IMR-90 (cell line): ENCODE measurements at regions not wholly inside any gene's neighbourhood (a gene's known extent, or its start where the extent isn't known, plus 50 kb on each side); places are given as distances from the start of the nearest gene placed in this dataset.
"Not testable (repeated sequence)": the region's sequence is repeated elsewhere in the genome, so short reads cannot be mapped to it uniquely, and the experiment has no call there.

Experiments
- ATAC-seq: fragments of 200-7000 bp; cut with Tn5 transposase; 2 replicates; pipeline ENCODE4 v1.9.1; 2020; ENCODE audit warnings: low read depth, mild to moderate bottlenecking, moderate library complexity
- BruUV-seq: library from RNA; stranded (reverse); fragments of 400-500 nt; replicated peaks from 2 replicates; lab custom pipeline; 2021; lab: Mats Ljungman, UMichigan
- CTCF ChIA-PET: fragments of 300-600 bp; formaldehyde crosslinking; extraction: SDS; loops from one replicate; lab custom pipeline; 2021; ENCODE audit warnings: antibody characterized with exemption; lab: Yijun Ruan, JAX
- POLR2A ChIA-PET: fragments of 300-600 bp; sonication (Branson Sonifier 250); formaldehyde crosslinking; loops from one replicate; lab custom pipeline; 2022; ENCODE audit warnings: antibody characterized with exemption; ENCODE audit not compliant: unreplicated experiment; lab: Charles Lee
- DNase-seq: peaks from one replicate; pipeline ENCODE4 v3.0.0; 2013
- H2AFZ ChIP-seq: replicated peaks from 2 replicates; pipeline ENCODE3; 2013; ENCODE audit warnings: low read length, mild to moderate bottlenecking; ENCODE audit not compliant: poor library complexity
- H2AK5ac ChIP-seq: 2 replicates; pipeline ENCODE4 v1.6.1; 2013; ENCODE audit warnings: low read depth, low read length, inconsistent platforms
- H2AK9ac ChIP-seq: replicated peaks from 2 replicates; pipeline ENCODE3; 2013; ENCODE audit warnings: mild to moderate bottlenecking, low read depth, low read length, moderate library complexity; ENCODE audit not compliant: poor library complexity
- H2BK120ac ChIP-seq: 2 replicates; pipeline ENCODE4 v1.6.1; 2013; ENCODE audit warnings: low read depth, low read length, inconsistent platforms
- H2BK15ac ChIP-seq: 3 replicates; pipeline ENCODE4 v1.6.1; 2013; ENCODE audit warnings: low read depth, low read length, inconsistent platforms
- H2BK20ac ChIP-seq: 2 replicates; pipeline ENCODE4 v1.6.1; 2013; ENCODE audit warnings: low read depth, mild to moderate bottlenecking, inconsistent platforms, low read length, moderate library complexity
- H2BK5ac ChIP-seq: 2 replicates; pipeline ENCODE4 v1.6.1; 2013; ENCODE audit warnings: mild to moderate bottlenecking, low read depth, low read length, inconsistent platforms; ENCODE audit not compliant: poor library complexity, severe bottlenecking
- H3K14ac ChIP-seq: replicated peaks from 2 replicates; pipeline ENCODE4 v1.6.1; 2013; ENCODE audit warnings: low read depth, low read length, inconsistent platforms
- H3K18ac ChIP-seq: 2 replicates; pipeline ENCODE4 v1.6.1; 2013; ENCODE audit warnings: low read depth, low read length, control low read depth
- H3K23ac ChIP-seq: 2 replicates; pipeline ENCODE4 v1.6.1; 2013; ENCODE audit warnings: low read depth, low read length, inconsistent platforms
- H3K27ac ChIP-seq: 2 replicates; pipeline ENCODE4 v1.5.1; 2013; ENCODE audit warnings: mild to moderate bottlenecking, control low read depth, low read length; ENCODE audit not compliant: insufficient read depth
- H3K27me3 ChIP-seq: 2 replicates; pipeline ENCODE4 v1.6.1; 2013; ENCODE audit warnings: low read length; ENCODE audit not compliant: control insufficient read depth, insufficient read depth
- H3K36me3 ChIP-seq: 2 replicates; pipeline ENCODE4 v1.6.1; 2013; ENCODE audit warnings: low read length, mixed read lengths; ENCODE audit not compliant: control insufficient read depth, insufficient read depth
- H3K4ac ChIP-seq: 2 replicates; pipeline ENCODE4 v1.6.1; 2013; ENCODE audit warnings: low read depth, low read length, inconsistent platforms
- H3K4me1 ChIP-seq: 2 replicates; pipeline ENCODE4 v1.6.1; 2013; ENCODE audit warnings: low read length, mixed read lengths; ENCODE audit not compliant: control insufficient read depth, insufficient read depth
- H3K4me2 ChIP-seq: 2 replicates; pipeline ENCODE4 v1.6.1; 2013; ENCODE audit warnings: low read depth, mild to moderate bottlenecking, control low read depth, low read length, moderate library complexity
- H3K4me3 ChIP-seq: 2 replicates; pipeline ENCODE4 v1.5.1; 2013; ENCODE audit warnings: low read depth, mild to moderate bottlenecking, control low read depth, low read length, moderate library complexity; ENCODE audit not compliant: insufficient read depth
- H3K56ac ChIP-seq: 2 replicates; pipeline ENCODE4 v1.6.1; 2013; ENCODE audit warnings: low read length, inconsistent platforms; ENCODE audit not compliant: insufficient read depth; ENCODE audit errors: extremely low read depth
- H3K79me1 ChIP-seq, 2 experiments: 2 replicates each; pipeline ENCODE4 v1.6.1; 2013; ENCODE audit warnings: low read length in 2 of 2, inconsistent platforms in 1 of 2, low read depth in 1 of 2
- H3K9ac ChIP-seq: 2 replicates; pipeline ENCODE4 v1.6.1; 2013; ENCODE audit warnings: low read depth, low read length, control low read depth
- H3K9me1 ChIP-seq: 2 replicates; pipeline ENCODE4 v1.6.1; 2013; ENCODE audit warnings: low read length, inconsistent platforms; ENCODE audit not compliant: insufficient read depth
- H3K9me3 ChIP-seq: 2 replicates; pipeline ENCODE4 v1.6.1; 2013; ENCODE audit warnings: low read length; ENCODE audit not compliant: control insufficient read depth, insufficient read depth
- H4K20me1 ChIP-seq: 2 replicates; pipeline ENCODE4 v1.6.1; 2013; ENCODE audit warnings: low read length, inconsistent platforms; ENCODE audit not compliant: insufficient read depth
- H4K5ac ChIP-seq: 2 replicates; pipeline ENCODE4 v1.6.1; 2013; ENCODE audit warnings: mild to moderate bottlenecking, low read depth, low read length, control low read depth
- H4K8ac ChIP-seq, 2 experiments: 2 replicates each; pipeline ENCODE4 v1.6.1; 2013; ENCODE audit warnings: low read depth in 2 of 2, low read length in 2 of 2, control low read depth in 1 of 2, inconsistent platforms in 1 of 2
- H4K91ac ChIP-seq: 2 replicates; pipeline ENCODE4 v1.6.1; 2013; ENCODE audit warnings: low read depth, low read length, inconsistent platforms; ENCODE audit not compliant: insufficient read depth
- WGBS, 2 experiments: methylation state at CpG; one replicate each; pipeline versions ENCODE4 v1.1.5 to v1.1.7; 2013; ENCODE audit warnings: missing lambda C conversion rate in 2 of 2; ENCODE audit not compliant: insufficient read length in 1 of 2; ENCODE audit errors: extremely low coverage in 2 of 2; 5-methylcytosine and 5-hydroxymethylcytosine counted together
- dilution Hi-C: fragments of 300-500 bp; cut with HindIII; formaldehyde crosslinking; loops from one replicate; pipeline ENCODE4 v1.14.3; 2018; ENCODE audit warnings: low sequenced_read_pairs; ENCODE audit not compliant: unreplicated experiment
- in situ Hi-C: fragments of 300-500 bp; cut with MboI; formaldehyde crosslinking; loops from 3 replicates; pipeline ENCODE4 v1.14.3; 2019; ENCODE audit warnings: low sequenced_read_pairs, inconsistent platforms, mixed read lengths
- intact Hi-C: fragments of 100-400 bp; cut with micrococcal nuclease; formaldehyde crosslinking; loops from 2 replicates; pipeline ENCODE4 v1.10.0; 2022

DNA sequence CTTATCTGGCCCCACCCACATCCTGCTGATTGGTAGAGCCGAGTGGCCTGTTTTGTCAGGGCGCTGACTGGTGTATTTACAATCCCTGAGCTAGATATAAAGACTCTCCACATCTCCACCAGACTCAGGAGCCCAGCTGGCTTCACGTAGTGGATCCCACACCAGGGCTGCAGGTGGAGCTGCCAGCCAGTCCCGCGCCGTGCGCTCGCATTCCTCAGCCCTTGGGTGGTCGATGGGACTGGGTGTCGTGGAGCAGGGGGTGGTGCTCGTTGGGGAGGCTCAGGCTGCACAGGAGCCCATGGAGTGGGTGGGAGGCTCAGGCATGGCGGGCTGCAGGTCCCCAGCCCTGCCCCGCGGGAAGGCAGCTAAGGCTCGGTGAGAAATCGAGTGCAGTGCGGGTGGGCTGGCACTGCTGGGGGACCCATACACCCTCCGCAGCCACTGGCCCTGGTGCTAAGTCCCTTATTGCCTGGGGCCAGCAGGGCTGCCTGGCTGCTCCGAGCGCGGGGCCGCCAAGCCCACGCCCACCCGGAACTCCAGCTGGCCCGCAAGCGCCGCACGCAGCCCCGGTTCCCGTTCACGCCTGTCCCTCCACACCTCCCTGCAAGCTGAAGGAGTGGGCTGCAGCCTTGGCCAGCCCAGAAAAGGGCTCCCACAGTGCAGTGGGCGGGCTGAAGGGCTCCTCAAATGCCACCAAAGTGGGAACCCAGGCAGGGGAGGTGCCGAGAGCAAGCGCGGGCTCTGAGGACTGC, 97.4 kb upstream of the MALRD1 start:
- H4K20me1 ChIP-seq, POLR2A ChIA-PET, H2BK5ac ChIP-seq, H3K9me3 ChIP-seq, H3K56ac ChIP-seq, H2AK5ac ChIP-seq, H3K14ac ChIP-seq, H4K5ac ChIP-seq, H3K4ac ChIP-seq, intact Hi-C loops, H3K4me3 ChIP-seq, ATAC-seq, H3K4me1 ChIP-seq, H3K36me3 ChIP-seq, H2BK20ac ChIP-seq, H3K27me3 ChIP-seq, H3K9me1 ChIP-seq, DNase-seq, H2AFZ ChIP-seq, H3K9ac ChIP-seq, H4K91ac ChIP-seq, H2BK120ac ChIP-seq, H3K27ac ChIP-seq, H2BK15ac ChIP-seq, H3K18ac ChIP-seq, CTCF ChIA-PET, in situ Hi-C loops, H3K79me1 ChIP-seq, H4K8ac ChIP-seq, BruUV-seq, H3K4me2 ChIP-seq, dilution Hi-C loops, H2AK9ac ChIP-seq, H3K23ac ChIP-seq: not testable (repeated sequence)
- 91% methylated on average over 6 of the region's 35 CpGs; no CpG with 5 or more reads in 1 of the 2 experiments for WGBS, 2 experiments
